Pancreas (tissue), 10 donors: ENCODE measurements at regions not wholly inside any gene's neighbourhood (a gene's known extent, or its start where the extent isn't known, plus 50 kb on each side); places are given as distances from the start of the nearest gene placed in this dataset.

Experiments
- ATAC-seq, 4 donors: fragments of 200-7000 bp; cut with Tn5 transposase; one replicate each; pipeline versions ENCODE4 v1.8.0 to v1.9.1; 2020; ENCODE audit warnings: mild to moderate bottlenecking in 4 of 4, moderate library complexity in 4 of 4
- DNase-seq, 6 donors: peaks; one replicate each; pipeline ENCODE4 v3.0.0-alpha.2; 2020
- FAIRE-seq: peaks from 2 replicates; lab custom pipeline; 2012; peaks lifted over from hg19 to GRCh38; lab: Jason Lieb, UNC
- H3K27ac ChIP-seq, 4 donors: fragments of 200-600 bp; sonication (generic); 1 replicate in 3 of 4; 2 replicates in 1 of 4; pipeline versions ENCODE4 v1.5.0 to v1.8.0; 2020
- H3K27me3 ChIP-seq, 4 donors: fragments of 200-600 bp; one replicate each; pipeline ENCODE4 v1.8.0; 2021
- H3K36me3 ChIP-seq, 3 donors: fragments of 200-600 bp; sonication (generic) in 1 of 3; one replicate each; pipeline versions ENCODE4 v1.5.0 to v1.8.0; 2020 to 2021
- H3K4me1 ChIP-seq, 3 donors: fragments of 200-600 bp; one replicate each; pipeline ENCODE4 v1.8.0; 2021
- H3K4me3 ChIP-seq, 4 donors: fragments of 200-600 bp; sonication (generic) in 2 of 4; one replicate each; pipeline versions ENCODE4 v1.5.0 to v1.8.0; 2020 to 2021
- H3K9me3 ChIP-seq, 4 donors: fragments of 200-600 bp; one replicate each; pipeline ENCODE4 v1.8.0; 2021
- CTCF ChIP-seq, 4 donors: fragments of 200-600 bp; sonication (generic) in 3 of 4; IDR thresholded peaks; one replicate each; pipeline versions ENCODE4 v1.5.0 to v1.8.0; 2021; ENCODE audit warnings: antibody characterized with exemption in 4 of 4
- WGBS, 2 donors: extraction: QIAGEN DNeasy Blood & Tissue Kit; methylation state at CpG; one replicate each; pipeline ENCODE4 v1.1.7; 2013; 5-methylcytosine and 5-hydroxymethylcytosine counted together
- intact Hi-C, 3 donors: fragments of 100-400 bp; cut with DNase I; formaldehyde crosslinking; loops; one replicate each; pipeline versions ENCODE4 v1.11.1 to v1.14.2; 2022
- donor health status: healthy with polysubstance abuse.
- donor health status: DM: no; HTN: no; CAD: no; lungs with moderate emphysema.
- donor health status: DM: no; HTN: no; CAD: no.
- donor health status: control.
- donor health status: control.
- donor health status: Bipolar disorder and iron deficiency.
- donor health status: DM: yes; HTN: yes; CAD: no.
- donor health status: DM: no; HTN: no; CAD: no.
- donor health status: DM: no; HTN: no; CAD: no.
- donor health status: DM: yes; HTN: yes; CAD: no.

DNA sequence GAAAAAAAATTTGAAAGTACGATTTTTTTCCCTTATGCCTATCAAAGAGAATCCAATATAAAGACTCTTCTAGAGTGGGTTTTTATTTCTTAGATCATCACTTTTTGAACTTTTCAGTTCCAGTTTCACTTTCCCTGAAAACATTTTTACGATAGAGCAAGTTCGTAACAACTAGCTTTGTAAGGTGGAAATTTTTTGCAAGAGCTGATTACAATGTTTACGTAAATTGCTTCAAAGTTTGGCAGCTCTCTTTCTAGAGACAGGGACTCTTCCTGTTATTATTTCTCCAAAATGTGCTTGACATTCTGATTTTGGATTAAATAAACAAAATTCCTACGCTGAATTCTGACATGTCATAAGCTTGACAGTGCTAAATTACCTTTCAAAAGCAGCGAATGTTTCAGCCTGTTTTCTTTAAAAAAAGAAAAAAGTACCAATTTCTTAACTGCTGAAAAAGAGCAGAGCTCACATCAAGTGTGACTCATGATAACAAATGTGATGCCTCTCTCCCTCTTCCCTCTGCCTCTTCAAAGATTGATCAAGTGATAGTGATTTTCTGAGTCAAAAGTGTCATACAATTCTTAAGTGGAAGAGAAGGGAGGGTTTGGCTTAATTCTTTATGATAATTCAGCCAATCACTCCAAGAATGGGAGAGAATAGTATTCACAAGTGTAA lies 175.2 kb downstream of the KCNJ2 start:
- Histone ChIP-seq H3K9me3 (no peaks in the 10 kb centered on the region), H3K27me3 (no peaks in the 10 kb centered on the region), H3K4me1 (no peaks in the 10 kb centered on the region), H3K4me3 (peak overlapping the region in 2 of 4 donors; percentile 16 to 21), H3K27ac (peak overlapping the region in 1 of 4 donors; percentile 20), H3K36me3 (no peaks in the 10 kb centered on the region)
- peak; percentile 70 for FAIRE-seq
- no peak for TF ChIP-seq CTCF (IDR thresholded peaks at IDR 0.05)
- intact Hi-C loops, result no loop called here
- peak in 2 of 4 donors; percentile 54 to 71 for ATAC-seq
- WGBS, 2 donors, result 5% methylated on average over 6 of the region's 6 CpGs
- no peak for DNase-seq

GRCh38 chr17:70345061-70345460 lies 175.7 kb downstream of the KCNJ2 start:
- TF ChIP-seq CTCF (IDR thresholded peaks at IDR 0.05), result no peak
- H3K4me1 ChIP-seq, result no peaks in the 10 kb centered on the region
- FAIRE-seq, result no peak
- intact Hi-C loops, result no loop called here
- 61 to 73% methylated on average over 2 of the region's 2 CpGs for WGBS, 2 donors
- H3K27me3 ChIP-seq, result no peaks in the 10 kb centered on the region
- H3K9me3 ChIP-seq, result no peaks in the 10 kb centered on the region
- peak in 2 of 4 donors; percentile 37 to 64 for ATAC-seq
- no peak for DNase-seq
- H3K36me3 ChIP-seq, result no peaks in the 10 kb centered on the region
- no peak overlapping the region for H3K4me3 ChIP-seq
- H3K27ac ChIP-seq, result no peak overlapping the region

DNA sequence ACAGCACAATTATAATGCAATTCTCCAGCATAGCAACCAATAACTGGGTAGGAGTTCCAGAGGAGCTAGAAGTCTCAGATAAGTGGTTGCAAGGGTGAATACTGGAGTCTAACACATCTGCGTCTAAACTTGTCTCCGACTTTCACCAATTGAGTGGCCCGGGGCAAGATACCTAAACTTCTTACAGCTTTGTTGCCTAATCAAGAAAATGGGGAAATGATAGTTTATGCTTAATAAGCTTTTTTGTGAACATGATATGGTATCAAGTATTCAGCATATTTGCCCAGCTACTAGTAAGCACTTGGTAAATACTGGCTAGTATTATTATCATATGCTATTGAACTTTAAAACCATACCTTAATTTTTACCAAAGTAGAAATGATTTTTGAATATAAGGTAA lies 183.5 kb downstream of the KCNJ2 start:
- FAIRE-seq, result no peak
- H3K36me3 ChIP-seq, result no peaks in the 10 kb centered on the region
- no peaks in the 10 kb centered on the region for H3K4me1 ChIP-seq
- no peaks in the 10 kb centered on the region for H3K27me3 ChIP-seq
- DNase-seq, result no peak
- no peak overlapping the region for H3K27ac ChIP-seq
- H3K4me3 ChIP-seq, result no peak overlapping the region
- intact Hi-C loops, result no loop called here
- H3K9me3 ChIP-seq, result no peaks in the 10 kb centered on the region
- no peak for TF ChIP-seq CTCF (IDR thresholded peaks at IDR 0.05)
- 81 to 84% methylated on average over 3 of the region's 3 CpGs for WGBS, 2 donors
- no peak for ATAC-seq

- Histone ChIP-seq H3K36me3 (no peaks in the 10 kb centered on the region), H3K27me3 (no peaks in the 10 kb centered on the region), H3K4me3 (no peak overlapping the region), H3K4me1 (no peaks in the 10 kb centered on the region), H3K27ac (no peak overlapping the region), H3K9me3 (no peaks in the 10 kb centered on the region)
- intact Hi-C loops, result no loop called here
- no peak for TF ChIP-seq CTCF (IDR thresholded peaks at IDR 0.05)
- no peak for FAIRE-seq
- no peak for DNase-seq
- WGBS, 2 donors, result 63 to 66% methylated on average over 2 of the region's 2 CpGs
- no peak for ATAC-seq
Measured at GRCh38 chr17:70353408-70354092, 184.2 kb downstream of the KCNJ2 start.

DNA sequence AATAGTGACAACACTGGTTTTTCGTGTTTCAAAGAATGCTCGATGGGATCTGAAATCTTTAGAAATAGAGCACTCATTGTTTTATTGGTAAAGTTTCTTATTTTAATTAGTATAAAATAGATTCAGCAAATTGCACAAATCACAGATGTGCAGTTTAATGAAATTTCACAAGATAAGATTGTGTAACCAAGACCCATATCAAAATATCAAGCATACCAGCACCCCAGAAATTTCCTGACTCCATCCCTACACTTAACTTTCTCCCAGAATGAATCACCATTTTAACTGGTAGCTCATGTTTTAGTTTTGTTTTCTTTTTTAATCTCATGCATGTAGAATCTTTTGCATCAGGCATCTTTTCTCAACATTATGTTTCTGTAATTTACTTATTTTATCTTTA lies 185.9 kb downstream of the KCNJ2 start:
- intact Hi-C loops, result no loop called here
- Histone ChIP-seq H3K27me3 (no peaks in the 10 kb centered on the region), H3K9me3 (no peaks in the 10 kb centered on the region), H3K4me1 (no peaks in the 10 kb centered on the region), H3K27ac (no peak overlapping the region), H3K4me3 (no peak overlapping the region), H3K36me3 (no peaks in the 10 kb centered on the region)
- ATAC-seq (no peak), FAIRE-seq (no peak), DNase-seq (no peak)
- WGBS, 2 donors, result 49 to 56% methylated on average over 2 of the region's 2 CpGs
- TF ChIP-seq CTCF (IDR thresholded peaks at IDR 0.05), result no peak
